ENCODE measurements at regions not wholly inside any gene's neighbourhood (a gene's known extent, or its start where the extent isn't known, plus 50 kb on each side); places are given as distances from the start of the nearest gene placed in this dataset.

- TF ChIP-seq, protein P1, sequence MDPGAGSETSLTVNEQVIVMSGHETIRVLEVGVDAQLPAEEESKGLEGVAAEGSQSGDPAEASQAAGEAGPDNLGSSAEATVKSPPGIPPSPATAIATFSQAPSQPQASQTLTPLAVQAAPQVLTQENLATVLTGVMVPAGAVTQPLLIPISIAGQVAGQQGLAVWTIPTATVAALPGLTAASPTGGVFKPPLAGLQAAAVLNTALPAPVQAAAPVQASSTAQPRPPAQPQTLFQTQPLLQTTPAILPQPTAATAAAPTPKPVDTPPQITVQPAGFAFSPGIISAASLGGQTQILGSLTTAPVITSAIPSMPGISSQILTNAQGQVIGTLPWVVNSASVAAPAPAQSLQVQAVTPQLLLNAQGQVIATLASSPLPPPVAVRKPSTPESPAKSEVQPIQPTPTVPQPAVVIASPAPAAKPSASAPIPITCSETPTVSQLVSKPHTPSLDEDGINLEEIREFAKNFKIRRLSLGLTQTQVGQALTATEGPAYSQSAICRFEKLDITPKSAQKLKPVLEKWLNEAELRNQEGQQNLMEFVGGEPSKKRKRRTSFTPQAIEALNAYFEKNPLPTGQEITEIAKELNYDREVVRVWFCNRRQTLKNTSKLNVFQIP (CRISPR knock-in tag; IDR thresholded peaks at IDR 0.05; ENCODE audit: borderline replicate concordance, low read depth): no peak
- TF ChIP-seq ZFP3 (CRISPR knock-in tag; IDR thresholded peaks at IDR 0.05) (no peak), ESRRG (CRISPR knock-in tag; IDR thresholded peaks at IDR 0.05) (no peak), CREB5 (CRISPR knock-in tag; IDR thresholded peaks at IDR 0.05; ENCODE audit: low read depth) (no peak), OSR1 (CRISPR knock-in tag; IDR thresholded peaks at IDR 0.05) (no peak)
- no peak for ATAC-seq
Observed at GRCh38 chr12:115519887-115520286, 757.6 kb downstream of the MED13L start.

DNA sequence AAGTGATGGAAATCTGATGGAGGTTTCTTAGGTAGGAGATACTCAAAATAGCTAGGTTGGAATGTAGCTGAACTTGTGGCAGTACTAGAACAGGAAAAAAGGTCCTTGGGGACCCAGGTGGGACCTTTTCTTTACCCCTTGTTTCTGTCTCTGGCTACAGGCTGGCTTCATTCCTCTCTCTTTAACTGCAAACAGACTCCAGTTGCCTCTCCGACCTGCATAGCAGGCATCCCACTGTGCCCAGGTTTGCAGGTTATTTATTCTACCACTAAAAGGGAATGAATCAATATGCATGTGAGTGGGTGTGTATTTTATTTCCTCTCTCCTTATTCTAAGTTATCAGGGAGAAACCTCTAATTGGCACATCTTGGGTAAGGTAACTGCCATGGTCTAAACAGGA is 758.1 kb downstream of the MED13L start:
- ATAC-seq: no peak
- TF ChIP-seq, protein P1 (CRISPR knock-in tag; IDR thresholded peaks at IDR 0.05; ENCODE audit: borderline replicate concordance, low read depth): no peak
- TF ChIP-seq ARNTL (CRISPR knock-in tag; IDR thresholded peaks at IDR 0.05; ENCODE audit: borderline replicate concordance, low read depth): no peak
- TF ChIP-seq ZNF8 (CRISPR knock-in tag; IDR thresholded peaks at IDR 0.05): no peak
- TF ChIP-seq CSDC2 (CRISPR knock-in tag; IDR thresholded peaks at IDR 0.05): no peak
- TF ChIP-seq TCF4 (CRISPR knock-in tag; IDR thresholded peaks at IDR 0.05; ENCODE audit: borderline replicate concordance): no peak
- no peak for TF ChIP-seq ZFP30 (CRISPR knock-in tag; IDR thresholded peaks at IDR 0.05)

- ATAC-seq: no peak
- TF ChIP-seq TCF4 (CRISPR knock-in tag; IDR thresholded peaks at IDR 0.05; ENCODE audit: borderline replicate concordance) (no peak), ZFP3 (CRISPR knock-in tag; IDR thresholded peaks at IDR 0.05) (no peak), ZC3H10 (CRISPR knock-in tag; IDR thresholded peaks at IDR 0.05) (no peak), TOX (CRISPR knock-in tag; IDR thresholded peaks at IDR 0.05; ENCODE audit: borderline replicate concordance) (no peak), PATZ1 (CRISPR knock-in tag; IDR thresholded peaks at IDR 0.05; ENCODE audit: borderline replicate concordance) (no peak)
- TF ChIP-seq, protein P2, sequence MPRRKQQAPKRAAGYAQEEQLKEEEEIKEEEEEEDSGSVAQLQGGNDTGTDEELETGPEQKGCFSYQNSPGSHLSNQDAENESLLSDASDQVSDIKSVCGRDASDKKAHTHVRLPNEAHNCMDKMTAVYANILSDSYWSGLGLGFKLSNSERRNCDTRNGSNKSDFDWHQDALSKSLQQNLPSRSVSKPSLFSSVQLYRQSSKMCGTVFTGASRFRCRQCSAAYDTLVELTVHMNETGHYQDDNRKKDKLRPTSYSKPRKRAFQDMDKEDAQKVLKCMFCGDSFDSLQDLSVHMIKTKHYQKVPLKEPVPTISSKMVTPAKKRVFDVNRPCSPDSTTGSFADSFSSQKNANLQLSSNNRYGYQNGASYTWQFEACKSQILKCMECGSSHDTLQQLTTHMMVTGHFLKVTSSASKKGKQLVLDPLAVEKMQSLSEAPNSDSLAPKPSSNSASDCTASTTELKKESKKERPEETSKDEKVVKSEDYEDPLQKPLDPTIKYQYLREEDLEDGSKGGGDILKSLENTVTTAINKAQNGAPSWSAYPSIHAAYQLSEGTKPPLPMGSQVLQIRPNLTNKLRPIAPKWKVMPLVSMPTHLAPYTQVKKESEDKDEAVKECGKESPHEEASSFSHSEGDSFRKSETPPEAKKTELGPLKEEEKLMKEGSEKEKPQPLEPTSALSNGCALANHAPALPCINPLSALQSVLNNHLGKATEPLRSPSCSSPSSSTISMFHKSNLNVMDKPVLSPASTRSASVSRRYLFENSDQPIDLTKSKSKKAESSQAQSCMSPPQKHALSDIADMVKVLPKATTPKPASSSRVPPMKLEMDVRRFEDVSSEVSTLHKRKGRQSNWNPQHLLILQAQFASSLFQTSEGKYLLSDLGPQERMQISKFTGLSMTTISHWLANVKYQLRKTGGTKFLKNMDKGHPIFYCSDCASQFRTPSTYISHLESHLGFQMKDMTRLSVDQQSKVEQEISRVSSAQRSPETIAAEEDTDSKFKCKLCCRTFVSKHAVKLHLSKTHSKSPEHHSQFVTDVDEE (CRISPR knock-in tag; IDR thresholded peaks at IDR 0.05): no peak
Observed at GRCh38 chr12:115517913-115518312, 759.6 kb downstream of the MED13L start.

DNA sequence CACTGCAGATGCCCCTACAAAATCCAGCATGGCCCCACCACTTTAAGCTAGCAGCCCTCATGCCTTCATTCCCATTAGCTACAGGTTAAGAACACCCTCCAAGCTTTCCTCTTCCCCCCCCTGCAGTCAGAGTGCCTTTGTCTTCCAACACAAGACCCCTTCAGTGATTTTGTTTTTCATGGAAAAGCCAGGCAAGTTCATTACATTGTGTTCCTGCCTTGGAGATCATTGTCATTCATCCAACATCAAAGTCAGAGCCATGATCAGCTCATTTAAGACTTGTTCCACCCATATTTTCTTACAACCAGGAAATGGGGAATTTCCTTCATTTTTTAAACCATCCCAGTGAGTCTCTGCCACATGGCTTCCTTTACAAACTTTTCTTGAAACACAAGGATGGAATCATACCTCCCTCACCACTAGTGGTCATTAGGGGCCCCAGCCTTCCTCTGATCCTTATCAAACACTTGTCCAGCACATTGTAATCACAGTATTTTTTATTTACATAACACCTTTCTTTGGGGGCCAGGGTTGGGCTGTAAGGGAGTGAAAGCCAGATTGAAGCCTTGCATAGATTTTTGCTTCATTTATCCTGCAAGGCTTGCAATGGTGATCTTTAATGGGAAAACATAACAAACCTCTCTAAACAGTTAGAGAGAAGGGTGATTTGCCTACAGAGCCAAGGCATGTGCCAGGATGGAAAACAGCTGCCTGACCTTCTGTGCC is 765.3 kb downstream of the MED13L start:
- no peak for ATAC-seq
- TF ChIP-seq CSDC2 (CRISPR knock-in tag; IDR thresholded peaks at IDR 0.05) (no peak), ISL1 (CRISPR knock-in tag; IDR thresholded peaks at IDR 0.05) (no peak), RARB (CRISPR knock-in tag; IDR thresholded peaks at IDR 0.05) (no peak), CREB5 (CRISPR knock-in tag; IDR thresholded peaks at IDR 0.05; ENCODE audit: low read depth) (no peak), PPARA (CRISPR knock-in tag; IDR thresholded peaks at IDR 0.05; ENCODE audit: borderline replicate concordance) (no peak), TOX (CRISPR knock-in tag; IDR thresholded peaks at IDR 0.05; ENCODE audit: borderline replicate concordance) (no peak), OSR1 (CRISPR knock-in tag; IDR thresholded peaks at IDR 0.05) (no peak), ZFP3 (CRISPR knock-in tag; IDR thresholded peaks at IDR 0.05) (no peak), ZNF565 (CRISPR knock-in tag; conservative IDR thresholded peaks at IDR 0.05; ENCODE audit: low read depth) (no peak)
